Activated CD4-positive, alpha-beta T cell treated with anti-CD3 and anti-CD28 coated beads, Interleukin-2, amount 50 U/mL, for 16 hours (primary cell): ENCODE measurements at regions not wholly inside any gene's neighbourhood (a gene's known extent, or its start where the extent isn't known, plus 50 kb on each side); places are given as distances from the start of the nearest gene placed in this dataset.

Source experiments
- DNase-seq: peaks from one replicate; pipeline ENCODE4 v3.0.0-alpha.2; 2020

DNA sequence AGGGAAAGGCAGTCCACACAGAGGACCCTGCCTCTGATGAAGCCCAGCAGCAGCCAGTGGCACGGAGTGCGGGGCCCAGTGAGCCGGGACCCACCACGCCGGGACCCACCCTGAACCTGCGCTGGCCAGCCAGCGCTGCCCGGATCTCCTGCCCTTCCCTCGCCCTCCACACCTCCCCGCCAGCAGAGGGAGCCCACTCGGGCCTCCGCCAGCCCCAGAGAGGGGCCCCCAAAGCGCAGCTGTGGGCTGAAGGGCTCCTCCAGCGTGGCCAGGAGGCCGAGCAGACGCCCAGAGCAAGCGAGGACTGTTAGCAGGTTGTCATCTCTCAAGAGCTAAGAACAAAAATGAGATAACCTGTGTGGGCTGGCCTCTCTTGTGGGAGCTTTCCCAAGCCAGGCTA, 81.3 kb upstream of the ATP10A start:
- no peak for DNase-seq

DNA sequence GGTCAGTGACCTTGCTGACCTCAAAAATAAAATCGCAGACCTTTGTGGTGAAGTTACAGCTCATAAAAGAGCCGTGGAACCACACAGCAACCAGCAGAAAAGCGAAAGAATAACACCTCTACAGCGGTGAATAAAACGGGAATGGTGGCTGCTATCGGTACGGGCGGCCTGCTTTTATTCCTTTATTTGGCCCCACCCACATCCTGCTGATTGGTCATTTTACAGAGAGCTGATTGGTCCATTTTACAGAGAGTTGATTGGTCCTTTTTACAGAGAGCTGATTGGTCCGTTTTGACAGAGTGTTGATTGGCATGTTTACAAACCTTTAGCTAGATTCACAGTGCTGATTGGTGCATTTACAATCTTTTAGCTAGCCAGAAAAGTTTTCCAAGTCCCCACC, 80.7 kb upstream of the ATP10A start:
- no peak for DNase-seq

DNA sequence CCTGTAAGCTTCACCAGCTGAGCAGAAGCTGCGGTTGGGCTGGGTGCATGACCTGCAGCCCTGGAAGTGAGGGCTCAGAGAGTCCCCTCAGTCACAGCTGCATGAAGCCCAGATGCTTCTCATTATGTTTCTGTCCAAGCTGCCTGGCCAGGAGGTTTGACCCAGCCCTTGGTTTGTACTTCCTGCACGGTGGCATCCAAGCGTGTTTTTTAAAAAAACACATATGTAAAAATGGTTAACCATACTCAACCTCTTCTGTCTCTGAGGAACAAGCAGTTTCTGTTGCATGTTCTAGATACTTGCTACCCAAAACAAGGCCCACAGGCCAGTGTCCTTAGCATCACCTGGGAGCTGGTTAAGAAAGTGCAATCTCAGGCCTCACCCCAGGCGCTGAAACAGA, 76.0 kb upstream of the ATP10A start:
- no peak for DNase-seq

DNA sequence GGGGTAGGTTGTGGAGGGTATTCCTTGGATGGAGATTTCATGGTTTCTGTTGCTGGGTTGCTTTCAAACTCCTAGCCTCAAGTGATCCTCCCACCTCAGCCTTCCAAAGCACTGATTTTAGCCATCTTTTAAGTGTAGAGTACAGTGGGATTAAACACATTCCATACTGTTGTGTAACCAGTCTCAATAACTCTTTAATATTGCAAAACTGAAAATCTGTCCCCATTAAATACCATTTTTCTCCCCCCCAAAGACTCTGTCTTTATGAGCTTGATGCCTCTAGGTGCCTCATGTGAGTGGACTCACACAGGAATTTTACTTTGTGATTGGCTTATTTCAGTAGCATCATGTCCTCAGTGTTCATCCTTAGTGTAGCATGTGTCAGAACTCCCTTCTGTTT, 74.7 kb upstream of the ATP10A start:
- DNase-seq, result no peak

DNA sequence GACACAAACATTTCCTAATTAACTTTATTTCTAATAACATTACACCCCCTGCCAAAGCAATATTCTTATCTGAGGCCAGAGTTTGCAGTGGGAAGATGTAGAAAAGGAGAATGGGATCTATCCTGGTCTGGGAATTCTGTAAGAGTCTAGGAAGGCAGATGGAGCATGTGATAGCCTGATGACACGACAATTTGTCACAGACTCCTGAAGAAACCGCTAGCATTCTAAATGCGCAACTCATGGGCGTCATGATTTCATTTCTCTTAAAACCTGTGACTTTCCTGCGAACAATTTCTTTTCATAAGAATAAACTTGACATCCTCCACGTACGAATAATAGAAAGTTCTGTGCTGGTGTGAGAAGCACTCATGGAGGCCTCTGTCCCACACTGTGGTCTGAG, 72.9 kb upstream of the ATP10A start:
- DNase-seq, result no peak

DNA sequence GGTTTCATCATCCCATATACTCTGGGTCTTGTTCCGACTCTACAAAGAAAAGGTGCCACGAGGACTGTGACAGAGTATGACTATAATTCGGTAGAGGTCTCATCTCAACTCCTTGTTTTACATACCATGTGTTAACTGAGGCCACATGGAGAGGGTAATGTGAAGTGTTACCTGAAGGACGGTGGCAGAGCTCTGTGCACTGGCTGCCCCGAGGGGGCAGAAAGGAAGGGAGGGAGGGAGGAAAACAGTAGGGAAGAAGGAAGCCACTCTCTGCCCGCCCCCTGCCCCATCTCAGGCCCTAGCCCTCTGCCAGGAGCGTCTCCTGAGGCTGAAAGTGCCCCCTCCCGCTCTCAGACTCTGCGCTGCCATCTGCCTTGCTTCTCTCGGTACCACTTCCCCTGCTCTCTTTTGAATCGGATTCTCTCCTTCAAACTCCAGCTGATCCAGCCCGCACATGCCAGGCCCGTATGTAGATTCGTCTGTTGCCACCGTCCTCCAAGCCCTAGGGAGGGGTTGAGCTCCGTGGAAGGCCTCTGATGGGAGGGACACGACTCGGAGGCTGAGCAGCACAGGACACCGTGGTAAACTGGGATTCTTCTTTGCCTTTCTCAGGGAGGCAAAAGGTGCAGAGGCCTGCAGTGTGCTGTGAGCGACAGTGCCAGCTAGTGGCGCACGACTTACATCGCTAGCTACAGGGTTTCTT, 70.5 kb upstream of the ATP10A start:
- peak; percentile 67 for DNase-seq

DNA sequence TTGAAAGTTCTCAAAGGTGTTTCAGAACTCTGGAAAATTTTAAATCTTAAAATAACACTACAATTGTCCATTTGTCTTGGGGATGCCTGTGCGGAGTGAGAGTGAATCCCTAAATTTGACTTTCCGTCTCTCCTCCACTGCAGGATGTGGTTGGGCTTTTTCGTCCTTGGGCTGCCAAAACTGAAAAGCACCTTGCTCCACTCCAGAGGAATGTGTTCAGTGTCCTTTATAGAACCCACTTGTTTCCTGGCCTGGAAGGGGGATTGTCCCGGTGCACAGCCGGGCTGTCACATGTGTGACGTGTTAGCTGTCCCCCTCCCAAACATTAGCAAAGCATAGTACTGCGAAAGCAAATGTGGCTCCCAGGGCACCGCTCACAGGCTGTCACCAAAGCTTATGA, 69.6 kb upstream of the ATP10A start:
- DNase-seq, result no peak

DNA sequence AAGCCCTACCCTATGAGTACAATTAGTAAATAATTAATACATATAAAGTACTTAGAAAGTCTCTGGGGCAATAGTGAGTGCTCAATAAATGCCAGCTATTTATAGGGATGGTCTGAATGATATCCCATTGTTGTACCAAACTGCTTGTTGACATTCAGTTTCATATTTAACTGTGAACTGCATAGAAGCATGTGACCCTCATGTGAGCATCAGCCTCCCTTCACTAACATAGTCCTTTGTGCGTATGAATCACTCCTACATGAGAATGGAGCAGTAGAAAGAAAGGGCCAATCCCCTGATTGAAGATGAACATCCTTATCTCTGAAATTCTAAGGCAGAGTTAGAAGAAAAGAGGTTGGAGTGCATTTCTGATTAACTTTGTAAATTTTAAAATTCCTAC, 68.7 kb upstream of the ATP10A start:
- DNase-seq, result no peak

DNA sequence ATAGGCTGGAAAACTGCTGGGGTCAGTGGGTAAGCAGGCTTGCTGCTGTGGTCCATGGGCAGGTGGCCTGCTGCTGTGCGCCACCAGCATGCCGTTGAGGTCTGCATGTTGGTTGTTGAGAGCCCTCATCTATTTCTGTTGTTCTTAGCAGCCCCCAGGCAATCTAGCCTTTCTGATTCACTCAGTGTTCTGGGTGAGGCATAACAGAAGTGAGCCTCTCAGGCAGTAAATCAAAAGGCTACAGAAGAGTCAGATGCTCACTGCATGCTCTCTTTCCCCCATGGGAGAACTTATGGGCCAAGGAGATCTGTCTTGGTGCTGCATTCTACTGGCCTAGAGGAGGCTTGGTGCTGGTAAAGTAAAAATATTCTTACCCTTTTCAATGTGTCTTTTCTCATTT, 67.8 kb upstream of the ATP10A start:
- DNase-seq, result no peak
